ENCODE measurements at regions not wholly inside any gene's neighbourhood (a gene's known extent, or its start where the extent isn't known, plus 50 kb on each side); places are given as distances from the start of the nearest gene placed in this dataset.
"Not testable (repeated sequence)": the region's sequence is repeated elsewhere in the genome, so short reads cannot be mapped to it uniquely, and the experiment has no call there.

DNA sequence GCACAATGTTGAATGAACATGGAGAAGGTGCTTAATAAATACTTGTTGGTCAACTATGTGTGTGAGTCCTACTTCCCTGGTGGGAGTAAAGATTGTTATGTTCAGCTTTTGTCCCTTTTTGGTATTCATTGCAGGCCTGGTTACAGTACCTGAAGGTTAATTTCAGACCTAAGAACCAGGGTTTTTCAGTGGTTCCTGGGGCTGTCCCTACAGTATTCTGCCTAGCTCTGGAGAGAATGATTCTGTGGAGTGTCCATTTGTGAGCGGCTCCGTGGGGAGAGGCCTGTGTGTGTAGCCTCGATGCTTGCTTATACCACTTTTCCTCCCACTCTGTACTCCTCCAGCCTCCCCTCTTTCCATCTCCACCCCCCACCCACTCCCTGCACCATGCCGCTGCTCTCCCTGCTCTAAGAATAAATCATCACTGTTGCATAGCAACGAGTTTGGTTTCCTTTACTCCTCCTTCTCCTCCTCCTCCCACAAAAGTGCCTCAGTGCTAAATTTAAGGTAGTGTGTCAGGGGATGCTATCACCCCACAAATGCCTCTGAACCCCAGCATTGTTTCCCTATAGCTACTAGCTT is 150.6 kb upstream of the ROPN1 start:
- no peak for DNase-seq

DNA sequence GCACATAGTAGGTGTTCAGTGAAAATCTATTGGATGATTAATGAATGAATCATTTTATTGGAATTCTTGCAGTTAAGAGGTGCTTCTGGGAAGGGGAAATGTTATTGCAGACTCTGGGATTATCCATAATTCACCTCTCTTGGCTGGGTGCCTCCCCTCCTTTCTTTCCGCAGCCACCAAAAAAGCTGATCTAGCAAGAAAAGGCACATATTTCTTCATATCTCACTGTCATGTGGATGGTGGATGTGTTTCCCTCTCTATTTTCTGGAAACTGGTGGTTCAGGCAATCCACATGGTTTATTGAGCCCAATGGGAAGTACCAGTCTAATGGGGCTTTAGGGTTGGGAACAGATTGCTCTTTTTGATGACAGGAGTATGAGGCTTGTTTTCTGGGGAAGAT is 151.1 kb upstream of the ROPN1 start:
- DNase-seq: no peak

DNA sequence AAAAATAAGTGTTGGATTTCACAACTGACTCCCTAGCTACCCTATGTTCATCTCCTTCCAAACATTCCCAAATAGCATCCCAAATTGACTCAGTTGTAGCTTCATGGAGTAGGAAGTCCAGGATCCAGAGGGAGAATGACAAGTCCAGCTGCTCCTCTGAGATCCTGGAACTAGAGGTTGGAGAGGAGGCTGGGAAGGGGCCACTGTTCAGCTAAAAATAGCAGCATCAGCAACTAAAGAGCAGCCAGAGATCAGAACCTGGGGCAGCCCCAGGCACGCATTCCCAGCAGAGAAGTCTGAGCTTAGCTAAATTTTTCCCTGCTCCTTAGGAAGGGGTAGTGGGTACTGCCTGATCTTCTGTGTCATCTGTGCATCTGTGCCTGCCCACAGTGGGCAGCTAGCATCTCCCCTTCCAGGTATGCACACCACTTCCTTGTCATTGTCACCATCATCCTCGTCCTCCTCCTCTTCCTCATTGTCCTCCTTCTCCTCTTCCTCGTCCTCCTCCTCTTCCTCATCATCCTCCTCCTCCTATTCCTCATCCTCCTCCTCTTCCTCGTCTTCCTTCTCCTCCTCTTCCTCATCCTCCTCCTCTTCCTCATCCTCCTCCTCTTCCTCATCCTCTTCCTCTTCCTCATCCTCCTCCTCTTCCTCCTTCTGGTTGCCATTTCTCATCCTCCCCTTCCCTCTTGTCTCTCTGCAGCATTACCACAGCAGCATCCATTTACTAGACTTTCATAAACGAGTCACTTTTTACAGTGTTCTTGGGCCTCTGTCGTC is 152.3 kb upstream of the ROPN1 start:
- no peak for DNase-seq

DNA sequence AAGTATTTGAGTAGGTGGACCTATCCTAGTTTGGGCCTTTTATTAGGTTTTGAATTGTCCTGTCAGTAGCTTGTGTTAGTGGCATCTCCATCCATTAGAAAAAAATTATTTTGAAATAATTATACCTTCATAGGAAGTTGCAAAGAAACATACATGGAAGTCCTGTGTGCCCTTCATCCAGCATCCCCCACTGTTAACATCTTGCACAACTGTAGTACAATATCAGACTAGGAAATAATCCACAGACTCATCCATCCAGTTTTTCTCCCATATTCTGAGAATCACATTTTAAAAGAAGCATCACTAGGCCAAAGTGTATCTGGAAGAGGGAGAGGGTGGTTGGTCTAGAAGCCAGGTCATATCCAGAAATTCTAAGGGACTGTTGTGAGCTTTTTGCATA is 155.5 kb upstream of the ROPN1 start:
- no peak for DNase-seq

DNA sequence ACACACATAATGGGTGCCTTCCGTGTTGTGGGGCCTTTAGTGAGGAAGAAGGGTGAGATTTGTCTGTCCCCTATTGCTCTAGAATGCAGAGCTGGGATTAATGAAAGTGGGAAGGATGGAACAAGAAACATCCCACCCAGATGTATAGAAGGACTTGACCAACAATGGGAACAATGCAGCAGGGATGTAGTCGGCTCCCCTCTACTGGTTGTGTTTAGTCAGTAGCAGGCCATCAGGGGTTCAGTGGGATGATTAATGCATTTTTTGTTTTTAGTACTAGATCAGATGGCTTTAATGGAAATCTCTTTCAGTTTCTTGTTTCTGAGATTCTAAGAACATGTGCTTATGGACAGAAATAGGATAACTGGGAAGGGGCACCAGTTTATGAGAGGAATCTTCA is 156.0 kb upstream of the ROPN1 start:
- no peak for DNase-seq

DNA sequence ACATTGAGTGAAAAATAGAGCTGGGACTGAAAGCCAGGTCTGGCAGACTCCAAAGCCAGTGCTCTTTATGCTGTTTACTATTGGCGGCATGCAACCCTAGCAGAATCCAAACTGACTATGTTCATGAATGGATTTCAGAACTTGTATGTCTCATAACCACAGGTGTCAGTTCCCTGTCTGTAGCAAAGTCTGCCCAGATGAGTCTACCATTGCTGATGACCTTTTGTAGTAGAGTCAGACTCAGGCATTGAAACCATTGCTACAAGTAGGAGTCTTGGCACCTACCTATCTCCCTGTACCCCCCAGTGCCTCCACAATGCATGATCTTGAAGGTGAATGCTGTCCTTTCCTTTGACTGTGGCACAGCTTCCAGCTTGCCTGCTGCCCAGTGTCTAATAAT is 157.2 kb upstream of the ROPN1 start:
- DNase-seq: no peak

DNA sequence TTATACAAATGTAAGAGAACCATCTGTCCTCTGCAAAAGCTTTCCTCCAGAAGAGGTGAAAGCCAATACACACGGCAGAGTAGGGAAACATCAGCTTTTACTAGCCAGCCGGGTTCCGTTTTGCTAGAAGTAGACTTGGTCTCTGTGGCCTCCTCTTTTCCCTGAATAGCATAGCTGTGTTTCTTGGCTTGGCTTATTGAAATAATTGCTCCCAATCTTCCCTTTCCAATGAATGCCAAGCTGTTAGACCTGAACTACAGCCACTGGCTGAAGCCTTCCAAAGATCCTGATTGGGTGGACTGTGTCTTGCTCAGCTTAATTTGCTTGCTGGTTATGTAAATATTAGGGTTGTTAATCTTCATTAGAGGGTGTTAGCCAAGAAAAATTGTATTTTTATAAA is 157.8 kb upstream of the ROPN1 start:
- no peak for DNase-seq

DNA sequence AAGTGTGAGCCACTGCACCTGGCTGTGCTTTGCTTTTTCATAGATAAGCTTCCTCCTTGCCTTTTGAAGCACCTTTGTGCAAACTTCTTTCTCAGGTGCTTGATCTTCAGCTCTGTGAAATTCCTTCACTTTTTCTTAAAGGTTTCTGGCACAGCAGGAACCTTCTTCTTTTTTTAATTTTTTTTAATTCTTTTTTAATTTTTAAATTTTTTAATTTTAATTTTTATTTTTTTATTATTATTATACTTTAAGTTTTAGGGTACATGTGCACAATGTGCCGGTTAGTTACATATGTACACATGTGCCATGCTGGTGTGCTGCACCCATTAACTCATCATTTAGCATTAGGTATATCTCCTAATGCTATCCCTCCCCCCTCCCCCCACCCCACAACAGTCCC is 161.0 kb upstream of the ROPN1 start:
- DNase-seq: not testable (repeated sequence)

DNA sequence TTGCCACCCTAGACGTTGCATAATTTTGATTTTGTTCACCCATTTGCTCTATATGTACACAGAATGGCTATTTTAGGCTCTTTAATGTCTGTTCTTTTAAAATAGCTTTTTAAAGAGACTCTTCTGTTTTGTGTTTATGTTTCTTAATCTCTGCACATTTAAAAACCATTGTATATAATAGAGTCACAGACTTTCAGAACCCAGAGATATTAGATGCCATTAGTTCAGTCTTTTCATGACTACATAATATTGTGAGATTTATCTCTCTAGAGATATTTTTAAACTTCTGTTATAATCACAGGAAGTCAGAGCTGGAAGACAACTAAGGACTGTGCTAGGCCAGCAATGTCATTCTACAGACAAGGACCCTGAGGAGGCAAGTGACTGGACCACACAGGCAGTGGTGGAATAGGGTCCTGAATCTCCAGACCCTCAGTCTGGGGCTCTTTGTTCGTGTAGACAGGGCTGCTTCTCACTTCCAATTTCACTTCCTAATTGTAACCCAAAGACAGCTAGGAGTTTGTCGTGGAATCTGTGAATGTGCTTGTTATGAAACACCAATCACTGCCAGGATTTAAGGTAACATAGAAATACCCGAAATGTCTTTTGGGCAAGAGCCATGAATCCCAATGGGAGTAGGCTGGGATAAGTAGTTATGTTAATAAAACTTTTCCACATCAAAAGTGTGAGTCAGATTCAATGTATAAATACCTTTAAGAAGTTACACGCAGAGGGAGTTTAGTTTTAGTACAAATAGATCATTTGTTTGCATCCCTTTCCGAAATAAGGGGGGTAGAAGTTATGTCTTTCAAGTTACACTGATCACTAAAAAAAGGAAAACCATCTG is 165.2 kb upstream of the ROPN1 start:
- no peak for DNase-seq

DNA sequence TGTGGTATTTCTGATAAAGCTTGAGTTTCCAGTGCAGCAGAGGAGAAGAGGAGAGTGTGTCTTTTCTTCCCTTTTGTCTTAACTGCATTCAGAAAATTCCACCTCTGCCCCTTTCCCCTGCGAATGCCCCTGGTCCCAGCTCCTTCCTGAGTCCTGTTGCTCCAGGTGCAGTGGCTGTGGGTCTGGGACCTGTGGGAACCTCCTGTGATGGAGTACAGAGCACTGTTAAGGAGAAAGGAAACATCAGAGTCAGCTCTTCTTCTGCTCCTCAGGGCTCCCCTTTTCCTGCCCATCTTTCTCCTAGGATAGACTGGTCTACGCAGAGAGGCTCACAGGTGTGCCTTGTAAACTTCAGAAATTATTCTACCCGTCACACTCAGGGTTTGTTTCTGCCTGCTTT is 165.8 kb upstream of the ROPN1 start:
- DNase-seq: no peak

DNA sequence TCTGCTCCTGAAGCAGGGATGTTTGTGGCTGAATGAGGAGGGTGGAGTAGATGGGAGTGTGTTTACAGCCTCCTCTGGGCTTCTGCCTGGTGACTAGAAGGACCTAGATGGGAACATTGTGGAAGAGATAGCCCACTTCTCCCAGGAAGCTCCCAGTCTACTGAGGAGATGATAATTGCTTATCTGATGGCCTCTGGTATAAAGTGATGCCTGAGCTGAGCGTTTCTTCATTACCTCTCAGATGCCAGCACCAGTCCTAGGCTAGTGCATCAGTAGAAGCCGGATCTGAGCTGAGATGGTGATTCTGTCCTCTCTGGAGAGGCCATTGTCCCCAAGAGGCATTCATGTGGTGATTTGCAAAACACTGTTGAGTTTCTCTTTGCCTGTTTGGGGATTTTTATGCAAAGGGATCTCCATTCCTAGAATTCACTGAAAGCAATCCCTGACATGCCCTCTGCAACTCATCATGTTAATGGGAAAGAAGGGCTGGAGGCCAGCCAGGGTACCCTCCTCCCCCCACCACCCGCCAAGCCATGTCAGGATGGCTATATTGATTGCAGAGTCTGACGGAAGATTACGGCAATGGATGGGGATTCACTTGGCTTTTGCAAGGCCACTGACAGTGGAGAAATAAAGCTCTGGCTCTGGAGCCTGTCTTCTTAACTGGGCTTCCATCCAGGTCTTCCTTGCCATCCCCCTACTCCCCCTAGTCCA is 166.4 kb upstream of the ROPN1 start:
- no peak for DNase-seq

DNA sequence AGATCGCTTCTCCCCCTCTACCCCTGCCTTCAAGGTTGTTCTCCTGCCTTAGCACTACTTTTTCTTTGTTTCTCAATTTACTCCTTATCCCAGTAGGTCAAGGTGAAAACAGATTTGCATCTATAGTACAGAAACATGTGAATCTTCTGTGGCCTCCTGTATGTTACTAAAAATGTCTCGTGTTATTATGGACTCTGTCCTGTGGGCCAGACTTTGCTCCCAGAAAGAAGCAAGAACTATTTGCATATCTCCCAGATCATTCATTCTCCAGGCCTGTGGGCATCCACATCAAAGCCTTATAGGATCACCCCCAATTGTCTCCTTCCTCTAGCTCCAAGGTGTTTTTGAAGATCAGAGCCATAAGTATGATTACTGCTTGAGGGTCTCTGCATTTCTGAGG is 169.5 kb upstream of the ROPN1 start:
- no peak for DNase-seq

DNA sequence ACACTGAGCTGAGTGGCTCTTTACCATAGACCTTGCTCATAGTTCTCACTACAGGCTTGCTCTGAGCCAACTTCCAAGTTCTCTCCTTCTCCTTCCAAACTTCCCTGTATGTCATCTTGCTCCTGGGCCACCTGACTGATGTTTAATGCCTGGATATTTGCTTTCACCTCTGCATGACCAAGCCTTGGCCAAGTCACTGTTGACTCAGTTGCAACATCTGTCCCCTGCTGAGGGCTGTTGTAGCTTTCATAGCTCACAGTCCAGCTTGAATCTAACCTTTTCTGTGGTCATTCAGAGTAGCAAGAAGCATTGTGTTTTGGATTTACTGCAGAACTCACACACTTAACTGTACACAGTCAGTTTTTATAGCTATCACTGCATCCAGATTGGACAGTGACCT is 171.8 kb upstream of the ROPN1 start:
- no peak for DNase-seq

DNA sequence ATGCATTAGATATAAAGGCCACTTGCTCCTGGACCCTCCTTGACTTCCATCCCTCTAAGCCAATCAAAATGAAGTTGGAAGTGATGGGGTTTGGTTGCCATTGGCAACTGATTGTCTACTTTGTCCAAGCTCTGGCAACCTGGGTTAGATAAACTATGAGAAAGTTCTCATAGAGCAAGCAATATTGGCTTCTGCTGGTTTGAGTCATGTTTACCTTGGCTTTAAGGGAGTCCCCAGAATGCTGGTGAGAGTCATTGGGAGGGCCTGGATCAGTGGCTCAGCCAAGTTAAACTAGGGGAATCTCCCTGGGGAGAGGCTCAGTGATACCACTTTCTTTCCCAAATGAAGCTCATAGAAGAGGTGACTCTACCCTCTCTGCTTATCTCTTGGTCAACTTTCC is 176.3 kb upstream of the ROPN1 start:
- no peak for DNase-seq

DNA sequence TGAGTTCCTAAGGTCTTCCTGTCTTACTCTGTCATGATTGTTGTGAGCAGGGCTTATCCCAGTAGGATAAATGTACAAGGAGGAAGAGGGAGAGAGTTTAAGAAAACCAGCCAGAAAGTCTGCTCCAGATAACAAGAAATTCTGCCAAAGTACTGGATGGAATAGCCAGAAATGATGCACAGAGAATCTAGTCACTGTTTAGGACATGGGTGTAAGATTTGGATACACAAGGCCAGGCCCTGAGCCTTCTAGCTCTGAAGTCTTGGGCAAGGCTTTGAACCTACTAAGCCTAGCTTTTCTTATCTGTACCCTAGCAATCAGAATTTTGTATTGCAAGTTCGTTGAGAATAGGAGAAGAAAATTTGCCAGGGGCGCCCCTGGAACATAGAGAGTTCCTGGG is 180.4 kb upstream of the ROPN1 start:
- no peak for DNase-seq

DNA sequence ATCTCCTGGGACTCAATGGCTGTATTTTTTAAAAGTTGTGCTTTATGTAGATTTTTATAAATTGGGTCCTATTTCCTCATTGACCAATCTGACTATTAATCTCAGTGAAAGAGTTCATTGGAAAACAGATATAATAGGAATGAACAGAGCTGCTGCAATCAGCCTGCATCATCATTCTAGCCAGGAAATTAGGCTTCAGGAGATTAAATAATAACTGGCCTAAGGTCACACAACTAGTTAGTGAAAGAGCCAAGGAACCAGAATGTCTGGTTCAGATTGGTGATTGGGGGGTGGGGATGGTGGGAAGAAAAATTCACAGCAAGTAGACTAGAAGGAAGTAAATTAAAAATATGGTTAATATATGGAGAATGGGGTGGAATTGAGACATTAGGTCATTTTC is 180.9 kb upstream of the ROPN1 start:
- DNase-seq: no peak

DNA sequence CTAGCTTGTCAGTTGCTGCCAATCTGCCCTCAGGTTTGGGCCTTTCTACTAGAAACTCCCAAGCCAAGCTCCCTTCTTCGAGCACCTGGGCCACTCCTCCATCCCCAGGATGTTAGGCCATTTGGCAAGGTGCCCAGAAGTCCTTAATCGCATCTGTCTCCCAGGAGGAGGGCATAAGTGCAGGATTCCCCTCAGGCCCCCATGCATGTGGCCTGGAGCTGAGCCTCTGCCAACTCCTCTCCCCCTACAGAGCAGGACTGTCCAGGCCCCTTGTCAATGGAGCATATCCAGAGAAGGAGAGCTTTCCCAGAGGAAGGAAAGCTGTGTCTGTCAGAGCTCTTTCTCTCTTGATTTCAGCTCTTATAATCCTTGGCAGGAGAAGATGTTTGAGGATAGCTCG is 182.6 kb upstream of the ROPN1 start:
- no peak for DNase-seq

DNA sequence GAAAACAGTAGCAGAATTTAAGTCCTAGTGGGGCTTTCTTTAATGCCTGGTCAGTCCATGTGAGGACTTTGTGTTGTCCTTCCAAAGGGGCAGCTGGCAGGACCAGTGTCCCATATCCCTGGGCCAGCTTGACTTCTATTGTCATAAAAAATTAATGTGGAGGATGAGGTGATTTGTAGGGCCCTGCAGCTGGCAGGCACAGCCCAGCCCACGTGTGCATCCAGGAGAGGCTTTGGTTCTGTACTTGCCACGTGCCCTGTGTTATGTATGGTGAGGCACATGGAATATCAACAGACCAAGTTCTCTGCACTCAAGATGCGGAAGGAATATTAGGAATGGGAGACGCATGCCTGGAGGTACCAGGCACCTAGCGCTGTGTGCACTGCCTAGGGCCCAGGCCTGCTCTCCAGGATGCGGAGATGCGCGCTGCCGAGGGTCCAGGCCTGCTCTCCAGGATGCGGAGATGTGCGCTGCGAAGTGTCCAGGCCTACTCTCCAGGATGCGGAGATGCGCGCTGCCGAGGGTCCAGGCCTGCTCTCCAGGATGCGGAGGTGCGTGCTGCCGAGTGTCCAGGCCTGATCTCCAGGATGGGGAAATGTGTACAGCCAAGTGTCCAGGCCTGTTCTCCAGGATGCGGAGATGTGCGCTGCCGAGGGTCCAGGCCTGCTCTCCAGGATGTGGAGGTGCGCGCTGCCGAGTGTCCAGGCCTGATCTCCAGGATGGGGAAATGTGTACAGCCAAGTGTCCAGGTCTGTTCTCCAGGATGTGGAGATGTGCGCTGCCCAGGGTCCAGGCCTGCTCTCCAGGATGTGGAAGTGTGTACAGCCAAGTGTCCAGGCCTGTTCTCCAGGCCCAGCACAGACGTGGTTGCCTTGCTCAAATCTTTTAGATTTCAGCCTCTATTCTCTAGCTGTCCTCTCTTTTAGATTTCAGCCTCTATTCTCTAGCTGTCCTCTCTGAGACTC is 183.3 kb upstream of the ROPN1 start:
- DNase-seq: no peak

DNA sequence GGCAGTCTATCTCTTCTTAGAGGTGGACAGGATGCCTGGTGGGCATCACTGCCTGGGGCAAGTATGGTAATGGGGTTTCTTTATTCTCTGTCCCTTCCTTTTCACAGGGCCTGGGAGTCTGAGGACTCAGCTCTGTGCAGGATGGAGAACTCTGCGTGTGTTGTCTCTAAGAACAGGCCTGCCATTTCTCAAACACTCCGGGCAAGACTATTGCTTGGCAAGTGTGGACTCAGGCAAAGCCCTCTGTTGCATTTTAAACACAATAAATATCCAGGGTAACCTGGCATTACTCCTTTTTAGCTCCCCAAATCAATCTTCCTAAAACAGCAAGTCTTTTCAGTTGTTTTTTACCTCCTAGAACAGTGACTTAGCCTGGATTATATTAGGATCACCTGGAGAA is 185.1 kb upstream of the ROPN1 start:
- DNase-seq: no peak

DNA sequence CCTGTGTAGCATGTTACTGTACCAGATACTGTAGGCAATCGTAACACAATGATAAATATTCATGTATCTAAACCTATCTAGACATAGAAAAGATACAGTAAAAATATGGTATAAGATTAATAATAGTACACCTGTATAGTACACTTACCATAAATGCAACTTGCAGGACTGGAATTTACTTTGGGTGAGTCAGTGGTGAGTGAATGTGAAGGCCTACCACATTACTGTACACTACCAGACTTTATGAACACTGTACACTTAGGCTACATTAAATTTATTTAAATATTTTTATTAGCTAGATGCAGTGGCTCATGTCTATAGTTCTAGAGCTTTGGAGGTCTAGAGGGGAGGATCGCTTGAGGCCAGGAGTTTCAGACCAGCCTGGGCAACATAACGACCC is 186.6 kb upstream of the ROPN1 start:
- DNase-seq: no peak

DNA sequence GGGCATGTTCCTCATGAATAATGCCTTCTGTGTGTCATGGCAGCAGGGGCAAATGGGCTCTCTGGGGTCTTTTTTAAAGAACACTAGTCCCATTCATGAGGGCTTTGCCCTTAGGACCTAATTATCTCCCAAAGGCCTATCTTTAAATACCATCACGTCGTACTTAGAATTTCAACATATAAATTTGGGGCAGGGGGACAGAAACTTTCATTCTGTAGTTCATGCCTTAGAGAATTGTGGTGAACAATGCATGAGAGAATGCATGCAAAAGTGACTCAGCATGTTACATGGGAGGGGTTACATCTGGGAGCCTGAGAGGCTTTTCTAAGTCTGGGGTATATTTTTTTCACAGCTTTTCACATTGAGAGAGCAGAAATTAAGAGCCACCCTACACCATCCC is 208.5 kb upstream of the ROPN1 start:
- DNase-seq: no peak

DNA sequence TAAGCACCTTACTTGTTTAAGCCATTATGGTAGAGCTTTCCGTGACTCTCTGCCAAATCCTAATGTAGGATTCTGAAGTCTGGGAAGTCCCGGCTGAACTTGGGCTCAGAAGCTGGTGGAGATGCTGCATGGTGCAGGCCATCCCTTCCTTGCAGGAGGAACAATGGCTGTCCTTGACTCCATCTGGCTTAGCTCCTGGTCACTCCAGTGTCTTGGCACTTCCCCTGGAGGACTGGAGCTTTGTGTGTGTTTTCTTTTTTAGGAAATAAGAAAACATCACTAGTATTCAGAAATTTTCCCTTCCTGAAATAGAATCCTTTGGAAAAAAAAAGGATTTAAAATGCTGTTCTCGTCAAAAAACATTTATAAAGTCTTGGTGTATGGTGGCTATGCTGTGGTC is 209.3 kb upstream of the ROPN1 start:
- no peak for DNase-seq
